WERI-Rb-1 (cell line): ENCODE measurements at regions not wholly inside any gene's neighbourhood (a gene's known extent, or its start where the extent isn't known, plus 50 kb on each side); places are given as distances from the start of the nearest gene placed in this dataset.

ENCODE experiments used
- DNase-seq: peaks from one replicate; pipeline ENCODE4 v3.0.0-alpha.2; 2020
- H3K27ac ChIP-seq: fragments of 250-450 bp; sonication (Bioruptor Pico); 2 replicates; pipeline ENCODE4 v1.5.1; 2020; ENCODE audit warnings: mild to moderate bottlenecking, moderate library complexity
- H3K27me3 ChIP-seq: fragments of 250-450 bp; sonication (Bioruptor Pico); 2 replicates; pipeline ENCODE4 v1.5.1; 2021; ENCODE audit warnings: mild to moderate bottlenecking, low read depth, moderate library complexity; ENCODE audit not compliant: insufficient read depth, severe bottlenecking
- H3K36me3 ChIP-seq: fragments of 250-450 bp; sonication (Bioruptor Pico); 2 replicates; pipeline ENCODE4 v1.5.1; 2020; ENCODE audit warnings: mild to moderate bottlenecking, moderate library complexity
- H3K4me3 ChIP-seq: 2 replicates; pipeline ENCODE4 v1.5.1; 2011; ENCODE audit warnings: low read depth, mild to moderate bottlenecking, control low read depth, low read length
- H3K9me3 ChIP-seq: fragments of 250-450 bp; sonication (Bioruptor Pico); 2 replicates; pipeline ENCODE4 v1.5.1; 2021; ENCODE audit warnings: mild to moderate bottlenecking, moderate library complexity; ENCODE audit not compliant: severe bottlenecking
- CTCF ChIP-seq: IDR thresholded peaks from 2 replicates; pipeline ENCODE4 v1.5.1; 2011; ENCODE audit warnings: low read depth, mild to moderate bottlenecking, control low read depth, inconsistent platforms, low read length

- no peak for TF ChIP-seq CTCF
- no peak overlapping the region for H3K27ac ChIP-seq
Measured at GRCh38 chr12:70157099-70157498, 86.1 kb upstream of the CNOT2 start.

GRCh38 chr12:70165450-70165849 lies 77.8 kb upstream of the CNOT2 start:
- H3K9me3 ChIP-seq: no peaks in the 10 kb centered on the region
- DNase-seq: no peak
- TF ChIP-seq CTCF: no peak
- H3K27ac ChIP-seq: no peak overlapping the region
- no peaks in the 10 kb centered on the region for H3K27me3 ChIP-seq
- H3K36me3 ChIP-seq: no peaks in the 10 kb centered on the region
- no peak overlapping the region for H3K4me3 ChIP-seq

More at GRCh38 chr12:70157099-70157498, 86.1 kb upstream of the CNOT2 start:
- no peaks in the 10 kb centered on the region for H3K27me3 ChIP-seq
- no peak overlapping the region for H3K4me3 ChIP-seq
- no peaks in the 10 kb centered on the region for H3K36me3 ChIP-seq
- DNase-seq: no peak
- H3K9me3 ChIP-seq: peaks cover 18% of the 10 kb centered on the region

GRCh38 chr12:70176290-70176689 lies 66.9 kb upstream of the CNOT2 start:
- no peak for TF ChIP-seq CTCF
- no peaks in the 10 kb centered on the region for H3K36me3 ChIP-seq
- H3K4me3 ChIP-seq: no peak overlapping the region
- no peaks in the 10 kb centered on the region for H3K27me3 ChIP-seq
- no peak overlapping the region for H3K27ac ChIP-seq
- H3K9me3 ChIP-seq: no peaks in the 10 kb centered on the region
- no peak for DNase-seq

- no peak overlapping the region for H3K27ac ChIP-seq
- no peaks in the 10 kb centered on the region for H3K36me3 ChIP-seq
- no peak overlapping the region for H3K4me3 ChIP-seq
- no peaks in the 10 kb centered on the region for H3K9me3 ChIP-seq
- no peak for TF ChIP-seq CTCF
- H3K27me3 ChIP-seq: no peaks in the 10 kb centered on the region
- no peak for DNase-seq
Measured at GRCh38 chr12:70177631-70178030, 65.6 kb upstream of the CNOT2 start.

- no peak for DNase-seq
- TF ChIP-seq CTCF: no peak
Measured at GRCh38 chr12:70178038-70178437, 65.2 kb upstream of the CNOT2 start.

GRCh38 chr12:70180130-70180529 lies 63.1 kb upstream of the CNOT2 start:
- H3K36me3 ChIP-seq: no peaks in the 10 kb centered on the region

More at GRCh38 chr12:70178038-70178437, 65.2 kb upstream of the CNOT2 start:
- H3K27me3 ChIP-seq: no peaks in the 10 kb centered on the region
- H3K27ac ChIP-seq: no peak overlapping the region
- H3K9me3 ChIP-seq: no peaks in the 10 kb centered on the region
- H3K36me3 ChIP-seq: no peaks in the 10 kb centered on the region
- H3K4me3 ChIP-seq: no peak overlapping the region

More at GRCh38 chr12:70180130-70180529, 63.1 kb upstream of the CNOT2 start:
- no peak for TF ChIP-seq CTCF
- Histone ChIP-seq H3K27ac (no peak overlapping the region), H3K27me3 (no peaks in the 10 kb centered on the region), H3K9me3 (no peaks in the 10 kb centered on the region), H3K4me3 (no peak overlapping the region)
- DNase-seq: no peak
